GM12891 (cell line): ENCODE measurements at regions not wholly inside any gene's neighbourhood (a gene's known extent, or its start where the extent isn't known, plus 50 kb on each side); places are given as distances from the start of the nearest gene placed in this dataset.

Experiments
- PAX5 ChIP-seq: IDR thresholded peaks from 2 replicates; pipeline ENCODE4 v1.6.1; 2011; ENCODE audit warnings: low read length, moderate library complexity, mild to moderate bottlenecking; ENCODE audit not compliant: insufficient read depth, severe bottlenecking
- POLR2A ChIP-seq: IDR thresholded peaks from 2 replicates; pipeline ENCODE4 v1.6.1; 2011; ENCODE audit warnings: low read depth, low read length, control low read depth
- POLR2AphosphoS5 ChIP-seq: IDR thresholded peaks from 2 replicates; pipeline ENCODE4 v1.6.1; 2011; ENCODE audit warnings: low read depth, low read length, control low read depth
- POU2F2 ChIP-seq: IDR thresholded peaks from 2 replicates; pipeline ENCODE4 v1.6.1; 2011; ENCODE audit warnings: low read depth, mild to moderate bottlenecking, control low read depth, low read length, moderate library complexity
- SPI1 ChIP-seq: IDR thresholded peaks from 2 replicates; pipeline ENCODE4 v1.6.1; 2011; ENCODE audit warnings: low read depth, low read length, control low read depth
- TAF1 ChIP-seq: IDR thresholded peaks from 2 replicates; pipeline ENCODE4 v1.6.1; 2011; ENCODE audit warnings: low read depth, low read length, control low read depth

- TF ChIP-seq POLR2A (no peak), POLR2AphosphoS5 (no peak), SPI1 (no peak), TAF1 (no peak), PAX5 (no peak), POU2F2 (no peak)
These were observed 164.5 kb upstream of the CCL2 start for GRCh38 chr17:34090593-34090992.
